KMS-11 (cell line): ENCODE measurements at regions not wholly inside any gene's neighbourhood (a gene's known extent, or its start where the extent isn't known, plus 50 kb on each side); places are given as distances from the start of the nearest gene placed in this dataset.

Source experiments
- H2AFZ ChIP-seq: fragments of 200-600 bp; sonication (generic); 2 replicates; pipeline ENCODE4 v1.6.1; 2016; ENCODE audit warnings: antibody characterized with exemption, mixed run types, low read depth
- H3K27ac ChIP-seq: fragments of 200-600 bp; sonication (generic); 2 replicates; pipeline ENCODE4 v1.6.1; 2016; ENCODE audit warnings: mild to moderate bottlenecking, mixed run types
- H3K27me3 ChIP-seq: fragments of 200-600 bp; sonication (generic); 2 replicates; pipeline ENCODE4 v1.6.1; 2017; ENCODE audit warnings: mild to moderate bottlenecking, low read depth, mixed run types, moderate library complexity; ENCODE audit not compliant: insufficient read depth
- H3K36me3 ChIP-seq: fragments of 200-600 bp; sonication (generic); 2 replicates; pipeline ENCODE4 v1.6.1; 2017; ENCODE audit warnings: mild to moderate bottlenecking, mixed run types; ENCODE audit not compliant: insufficient read depth
- H3K4me1 ChIP-seq: fragments of 200-600 bp; sonication (generic); 2 replicates; pipeline ENCODE4 v1.6.1; 2016; ENCODE audit warnings: mild to moderate bottlenecking, low read depth, mixed run types; ENCODE audit not compliant: poor library complexity, severe bottlenecking
- H3K4me2 ChIP-seq: fragments of 200-600 bp; sonication (generic); 2 replicates; pipeline ENCODE4 v1.7.0; 2016; ENCODE audit warnings: mild to moderate bottlenecking, mixed run types
- H3K4me3 ChIP-seq: fragments of 200-600 bp; sonication (generic); IDR thresholded peaks from 2 replicates; pipeline ENCODE4 v1.6.1; 2017; ENCODE audit warnings: low read depth, low read length, mixed read lengths; ENCODE audit not compliant: insufficient read depth
- H3K79me2 ChIP-seq: fragments of 200-600 bp; sonication (generic); 2 replicates; pipeline ENCODE4 v1.6.1; 2016; ENCODE audit warnings: low read depth, mixed run types; ENCODE audit not compliant: insufficient read depth
- H3K9ac ChIP-seq: fragments of 200-600 bp; sonication (generic); 2 replicates; pipeline ENCODE4 v1.6.1; 2016; ENCODE audit warnings: mild to moderate bottlenecking, mixed run types
- H4K20me1 ChIP-seq: fragments of 200-600 bp; sonication (generic); 2 replicates; pipeline ENCODE4 v1.6.1; 2016; ENCODE audit warnings: mild to moderate bottlenecking, mixed run types; ENCODE audit not compliant: insufficient read depth
- CTCF ChIP-seq: fragments of 200-600 bp; sonication (generic); conservative IDR thresholded peaks from 2 replicates; pipeline ENCODE4 v1.6.1; 2017; ENCODE audit warnings: low read depth, mild to moderate bottlenecking, antibody characterized with exemption, low read length, moderate library complexity, mixed read lengths

- Histone ChIP-seq H4K20me1 (no peaks in the 10 kb centered on the region), H3K4me1 (no peaks in the 10 kb centered on the region), H3K36me3 (no peaks in the 10 kb centered on the region), H3K27ac (no peak overlapping the region), H3K4me2 (no peak overlapping the region), H3K27me3 (no peaks in the 10 kb centered on the region), H3K79me2 (no peaks in the 10 kb centered on the region), H2AFZ (no peak overlapping the region), H3K9ac (no peak overlapping the region), H3K4me3 (no peak overlapping the region)
- no peak for TF ChIP-seq CTCF
Observed at GRCh38 chr15:45946111-45946510, 311.3 kb downstream of the SQOR start.

- H3K27ac ChIP-seq, result no peak overlapping the region
- no peaks in the 10 kb centered on the region for H4K20me1 ChIP-seq
- no peak overlapping the region for H3K4me3 ChIP-seq
- no peaks in the 10 kb centered on the region for H3K27me3 ChIP-seq
- no peak overlapping the region for H3K4me2 ChIP-seq
- no peaks in the 10 kb centered on the region for H3K4me1 ChIP-seq
- H3K79me2 ChIP-seq, result no peaks in the 10 kb centered on the region
- H3K9ac ChIP-seq, result no peak overlapping the region
- no peak overlapping the region; the same call in 1 of the 2 replicates for H2AFZ ChIP-seq
- no peak for TF ChIP-seq CTCF
- H3K36me3 ChIP-seq, result no peaks in the 10 kb centered on the region
Observed at GRCh38 chr15:45948181-45948621, 313.4 kb downstream of the SQOR start.

GRCh38 chr15:45958924-45959323 lies 324.1 kb downstream of the SQOR start:
- no peaks in the 10 kb centered on the region for H3K4me1 ChIP-seq
- TF ChIP-seq CTCF, result no peak
- H3K27ac ChIP-seq, result no peak overlapping the region
- H3K27me3 ChIP-seq, result no peaks in the 10 kb centered on the region
- H4K20me1 ChIP-seq, result no peaks in the 10 kb centered on the region
- no peak overlapping the region for H3K9ac ChIP-seq
- no peak overlapping the region for H3K4me2 ChIP-seq
- no peak overlapping the region for H3K4me3 ChIP-seq
- no peaks in the 10 kb centered on the region for H3K36me3 ChIP-seq
- no peak overlapping the region for H2AFZ ChIP-seq
- H3K79me2 ChIP-seq, result no peaks in the 10 kb centered on the region

GRCh38 chr15:45962733-45963132 lies 327.9 kb downstream of the SQOR start:
- H3K36me3 ChIP-seq, result no peaks in the 10 kb centered on the region

More at GRCh38 chr15:45962733-45963132, 327.9 kb downstream of the SQOR start:
- Histone ChIP-seq H3K27me3 (no peaks in the 10 kb centered on the region), H3K4me1 (no peaks in the 10 kb centered on the region), H3K79me2 (no peaks in the 10 kb centered on the region), H3K4me2 (no peak overlapping the region), H3K27ac (no peak overlapping the region), H3K4me3 (no peak overlapping the region), H2AFZ (no peak overlapping the region), H4K20me1 (no peaks in the 10 kb centered on the region), H3K9ac (no peak overlapping the region)
- no peak for TF ChIP-seq CTCF
